Small intestine (tissue), 7 donors: ENCODE measurements at regions not wholly inside any gene's neighbourhood (a gene's known extent, or its start where the extent isn't known, plus 50 kb on each side); places are given as distances from the start of the nearest gene placed in this dataset.
A peak's percentile ranks its signal among the peaks of the same experiment; 100 is the strongest.

ENCODE experiments used
- DNase-seq, 2 donors: peaks; one replicate each; pipeline versions ENCODE4 v3.0.0 to v3.0.0-alpha.2; 2013
- FAIRE-seq: peaks from 2 replicates; lab custom pipeline; 2012; peaks lifted over from hg19 to GRCh38; lab: Jason Lieb, UNC
- H3K27ac ChIP-seq, 3 donors: one replicate each; pipeline ENCODE4 v1.5.1; 2013; ENCODE audit warnings: low read length in 2 of 3, mild to moderate bottlenecking in 2 of 3, control low read depth in 1 of 3, inconsistent platforms in 1 of 3, low read depth in 1 of 3, moderate library complexity in 1 of 3
- H3K27me3 ChIP-seq, 3 donors: one replicate each; pipeline ENCODE4 v1.6.1; 2013; ENCODE audit warnings: low read length in 3 of 3, inconsistent platforms in 1 of 3; ENCODE audit not compliant: control insufficient read depth in 3 of 3, insufficient read depth in 3 of 3
- H3K36me3 ChIP-seq, 3 donors: one replicate each; pipeline ENCODE4 v1.6.1; 2013; ENCODE audit warnings: low read length in 3 of 3, inconsistent platforms in 1 of 3, low read depth in 1 of 3, mild to moderate bottlenecking in 1 of 3, moderate library complexity in 1 of 3; ENCODE audit not compliant: control insufficient read depth in 3 of 3, insufficient read depth in 2 of 3
- H3K4me1 ChIP-seq, 3 donors: one replicate each; pipeline ENCODE4 v1.6.1; 2013; ENCODE audit warnings: low read length in 2 of 3, inconsistent platforms in 1 of 3, low read depth in 1 of 3, mild to moderate bottlenecking in 1 of 3, moderate library complexity in 1 of 3; ENCODE audit not compliant: control insufficient read depth in 3 of 3, insufficient read depth in 2 of 3
- H3K4me3 ChIP-seq, 3 donors: one replicate each; pipeline ENCODE4 v1.5.1; 2013; ENCODE audit warnings: low read length in 3 of 3, control low read depth in 1 of 3, inconsistent platforms in 1 of 3, low read depth in 1 of 3, mild to moderate bottlenecking in 1 of 3, moderate library complexity in 1 of 3
- H3K9me3 ChIP-seq, 2 donors: one replicate each; pipeline ENCODE4 v1.6.1; 2013; ENCODE audit warnings: low read depth in 1 of 2, low read length in 1 of 2; ENCODE audit not compliant: control insufficient read depth in 2 of 2, insufficient read depth in 1 of 2
- WGBS, 3 donors: extraction: QIAGEN DNeasy Blood & Tissue Kit; methylation state at CpG; one replicate each; pipeline ENCODE4 v1.1.7; 2013; 5-methylcytosine and 5-hydroxymethylcytosine counted together
- donor health status: healthy with polysubstance abuse.
- donor health status: control.
- donor health status: control.
- donor health status: Bipolar disorder and iron deficiency.
- donor health status: healthy.

GRCh38 chr10:58041901-58042300 lies 225.8 kb downstream of the IPMK start:
- H3K27me3 ChIP-seq, result no peaks in the 10 kb centered on the region
- H3K36me3 ChIP-seq, result no peaks in the 10 kb centered on the region
- FAIRE-seq, result no peak

GRCh38 chr10:58030208-58030607 lies 237.5 kb downstream of the IPMK start:
- H3K9me3 ChIP-seq, result no peaks in the 10 kb centered on the region

More at GRCh38 chr10:58041901-58042300, 225.8 kb downstream of the IPMK start:
- Histone ChIP-seq H3K27ac (no peak overlapping the region), H3K4me1 (no peaks in the 10 kb centered on the region), H3K4me3 (no peak overlapping the region), H3K9me3 (peaks cover 0 to 3% of the 10 kb centered on the region in 2 donors)
- DNase-seq, result no peak

GRCh38 chr10:58028597-58029366 lies 238.9 kb downstream of the IPMK start:
- FAIRE-seq, result no peak
- no peak overlapping the region for H3K27ac ChIP-seq
- DNase-seq, result no peak
- no peaks in the 10 kb centered on the region for H3K27me3 ChIP-seq
- no peaks in the 10 kb centered on the region for H3K4me1 ChIP-seq
- H3K4me3 ChIP-seq, result no peak overlapping the region
- H3K36me3 ChIP-seq, result no peaks in the 10 kb centered on the region
- no peaks in the 10 kb centered on the region for H3K9me3 ChIP-seq

More at GRCh38 chr10:58030208-58030607, 237.5 kb downstream of the IPMK start:
- no peak for DNase-seq
- H3K4me3 ChIP-seq, result no peak overlapping the region
- no peak overlapping the region for H3K27ac ChIP-seq
- WGBS, 3 donors, result 69 to 76% (median 74%) methylated on average over 4 of the region's 4 CpGs
- no peaks in the 10 kb centered on the region for H3K36me3 ChIP-seq
- no peaks in the 10 kb centered on the region for H3K4me1 ChIP-seq
- FAIRE-seq, result no peak
- no peaks in the 10 kb centered on the region for H3K27me3 ChIP-seq

- H3K27me3 ChIP-seq, result no peaks in the 10 kb centered on the region
- no peaks in the 10 kb centered on the region for H3K4me1 ChIP-seq
- no peaks in the 10 kb centered on the region for H3K9me3 ChIP-seq
- H3K4me3 ChIP-seq, result no peak overlapping the region
- H3K36me3 ChIP-seq, result no peaks in the 10 kb centered on the region
- 62 to 64% (median 64%) methylated on average over 1 of the region's 1 CpG for WGBS, 3 donors
- no peak overlapping the region for H3K27ac ChIP-seq
- FAIRE-seq (no peak), DNase-seq (no peak)
Measured at GRCh38 chr10:58027426-58027825, 240.3 kb downstream of the IPMK start.

GRCh38 chr10:58026036-58026435 lies 241.7 kb downstream of the IPMK start:
- Histone ChIP-seq H3K4me3 (no peak overlapping the region), H3K4me1 (no peaks in the 10 kb centered on the region), H3K36me3 (no peaks in the 10 kb centered on the region), H3K27me3 (no peaks in the 10 kb centered on the region), H3K27ac (no peak overlapping the region), H3K9me3 (no peaks in the 10 kb centered on the region)
- FAIRE-seq (no peak), DNase-seq (no peak)
- 56 to 79% (median 65%) methylated on average over 3 of the region's 3 CpGs for WGBS, 3 donors

- Histone ChIP-seq H3K9me3 (no peaks in the 10 kb centered on the region), H3K4me3 (no peak overlapping the region), H3K36me3 (no peaks in the 10 kb centered on the region), H3K27ac (no peak overlapping the region), H3K4me1 (no peaks in the 10 kb centered on the region), H3K27me3 (no peaks in the 10 kb centered on the region)
- DNase-seq, result peak in 1 of 2 donors; percentile 4
- FAIRE-seq, result no peak
- 3 to 13% (median 5%) methylated on average over 2 of the region's 2 CpGs for WGBS, 3 donors
Measured at GRCh38 chr10:58023341-58024073, 244.2 kb downstream of the IPMK start.

GRCh38 chr10:58019863-58020537 lies 247.7 kb downstream of the IPMK start:
- Histone ChIP-seq H3K27ac (no peak overlapping the region), H3K4me1 (no peaks in the 10 kb centered on the region), H3K9me3 (no peaks in the 10 kb centered on the region), H3K27me3 (no peaks in the 10 kb centered on the region), H3K4me3 (no peak overlapping the region), H3K36me3 (no peaks in the 10 kb centered on the region)
- DNase-seq (no peak), FAIRE-seq (no peak)
- WGBS, 3 donors, result 64 to 72% (median 71%) methylated on average over 3 of the region's 3 CpGs

GRCh38 chr10:58017719-58018367 lies 249.9 kb downstream of the IPMK start:
- Histone ChIP-seq H3K27me3 (no peaks in the 10 kb centered on the region), H3K4me3 (no peak overlapping the region), H3K27ac (no peak overlapping the region), H3K36me3 (no peaks in the 10 kb centered on the region), H3K4me1 (no peaks in the 10 kb centered on the region), H3K9me3 (no peaks in the 10 kb centered on the region)
- 87 to 91% (median 89%) methylated on average over 5 of the region's 5 CpGs for WGBS, 3 donors
- no peak for FAIRE-seq
- DNase-seq, result no peak
